KBM-7 (cell line): ENCODE measurements at regions not wholly inside any gene's neighbourhood (a gene's known extent, or its start where the extent isn't known, plus 50 kb on each side); places are given as distances from the start of the nearest gene placed in this dataset.
"Not testable (repeated sequence)": the region's sequence is repeated elsewhere in the genome, so short reads cannot be mapped to it uniquely, and the experiment has no call there.

Source experiments
- DNase-seq: peaks from one replicate; pipeline ENCODE4 v3.0.0-alpha.2; 2015
- in situ Hi-C: fragments of 300-500 bp; cut with MboI; formaldehyde crosslinking; loops from 2 replicates; pipeline ENCODE4 v1.14.3; 2020; ENCODE audit warnings: low sequenced_read_pairs, low pct_unique_long_range_greater_than_20kb, mixed read lengths

DNA sequence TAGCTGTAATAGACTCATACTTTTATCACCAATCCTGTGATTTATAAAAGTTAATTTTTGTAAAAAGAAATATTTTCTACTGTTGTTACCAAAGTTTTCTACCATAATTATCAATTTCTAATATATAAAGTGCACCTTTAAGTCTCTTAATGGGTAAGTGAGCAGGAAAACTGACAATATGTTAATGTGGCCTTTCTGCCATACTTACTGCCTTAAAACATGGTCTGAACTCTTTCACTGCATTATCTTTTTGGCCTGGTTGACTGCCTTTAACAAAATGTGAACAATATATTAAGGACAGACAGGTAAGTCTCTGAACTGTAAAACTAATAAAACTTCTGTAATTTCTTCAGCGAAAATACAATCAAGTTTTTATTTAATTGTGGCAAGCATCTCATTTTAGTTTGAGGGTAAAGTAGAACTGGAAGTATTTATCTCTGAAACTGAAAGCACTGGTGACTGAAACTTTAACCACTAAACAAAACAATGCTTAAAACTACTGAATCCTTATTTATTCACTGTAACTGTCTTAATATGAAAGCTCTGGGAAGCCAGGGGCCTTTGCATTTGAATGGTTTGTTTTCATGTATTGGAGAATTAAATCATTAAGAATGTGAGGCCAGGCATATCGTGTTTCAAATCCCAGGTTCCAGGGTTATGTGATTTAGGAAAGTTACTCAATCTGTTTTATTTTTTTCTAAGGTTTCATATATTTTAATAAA, 948.8 kb upstream of the POT1 start:
- in situ Hi-C loops = no loop called here
- DNase-seq = no peak

DNA sequence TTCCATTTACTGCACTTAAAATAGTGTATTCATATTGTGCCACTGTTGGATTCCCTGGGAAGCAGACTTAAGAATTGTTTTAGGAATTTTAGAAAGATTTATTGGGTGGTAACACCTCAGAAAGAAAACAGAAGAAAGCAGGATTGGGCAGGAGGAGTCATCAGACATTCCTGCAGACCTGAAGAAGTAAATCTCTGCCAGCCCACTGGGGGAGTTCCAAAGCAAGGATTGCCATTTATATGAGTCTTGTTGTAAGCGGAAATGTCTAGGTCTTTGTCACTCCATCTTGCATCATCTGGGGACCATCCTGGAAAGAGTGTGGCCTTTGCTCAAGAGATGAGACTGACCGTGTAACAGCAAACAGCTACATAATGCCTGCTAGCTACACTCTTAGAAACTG, 947.6 kb upstream of the POT1 start:
- DNase-seq = no peak
- in situ Hi-C loops = no loop called here

DNA sequence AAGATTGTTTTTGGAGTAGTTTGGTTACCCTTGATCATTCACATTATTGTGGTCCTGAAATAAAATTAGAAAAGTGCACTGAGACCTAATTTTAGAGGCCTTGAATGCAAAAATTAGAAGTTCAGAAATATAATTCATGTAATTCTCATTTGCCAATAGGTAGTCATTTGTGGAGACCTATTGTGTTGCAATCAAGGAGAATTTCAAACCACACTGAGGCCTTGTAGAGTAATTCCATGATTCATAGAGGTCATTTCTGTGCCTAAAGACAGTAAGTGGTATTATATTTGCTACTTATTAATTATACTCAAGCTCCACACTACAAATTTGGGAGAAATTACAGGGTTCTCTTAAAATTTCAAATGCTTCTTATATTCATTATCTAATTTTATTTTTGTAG, 946.8 kb upstream of the POT1 start:
- in situ Hi-C loops = no loop called here
- DNase-seq = no peak

GRCh38 chr7:125871431-125871830, 941.8 kb upstream of the POT1 start:
- DNase-seq = no peak
- in situ Hi-C loops = no loop called here

- DNase-seq = no peak
Measured at GRCh38 chr7:125857606-125858005, 928.0 kb upstream of the POT1 start.

DNA sequence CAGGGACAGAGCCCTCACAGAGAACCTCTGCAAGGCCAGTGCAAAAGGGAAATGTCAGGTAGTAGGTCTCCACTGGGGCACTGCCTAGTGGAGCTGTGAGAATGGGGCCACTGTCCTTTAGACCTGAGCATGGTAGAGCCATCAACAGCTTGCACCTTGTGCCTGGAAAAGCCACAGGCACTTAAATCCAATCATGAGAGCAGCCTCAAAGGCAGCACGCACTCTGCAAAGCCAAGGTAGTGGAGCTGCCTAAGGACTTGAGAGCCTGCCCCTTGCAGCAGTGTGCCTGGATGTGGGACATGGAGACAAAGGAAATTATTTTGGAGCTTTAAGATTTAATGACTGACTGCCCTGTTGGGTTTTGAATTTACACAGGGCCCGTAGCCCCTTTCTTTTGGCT, 918.5 kb upstream of the POT1 start:
- DNase-seq = no peak
- in situ Hi-C loops = no loop called here

More at GRCh38 chr7:125857606-125858005, 928.0 kb upstream of the POT1 start:
- in situ Hi-C loops = no loop called here

DNA sequence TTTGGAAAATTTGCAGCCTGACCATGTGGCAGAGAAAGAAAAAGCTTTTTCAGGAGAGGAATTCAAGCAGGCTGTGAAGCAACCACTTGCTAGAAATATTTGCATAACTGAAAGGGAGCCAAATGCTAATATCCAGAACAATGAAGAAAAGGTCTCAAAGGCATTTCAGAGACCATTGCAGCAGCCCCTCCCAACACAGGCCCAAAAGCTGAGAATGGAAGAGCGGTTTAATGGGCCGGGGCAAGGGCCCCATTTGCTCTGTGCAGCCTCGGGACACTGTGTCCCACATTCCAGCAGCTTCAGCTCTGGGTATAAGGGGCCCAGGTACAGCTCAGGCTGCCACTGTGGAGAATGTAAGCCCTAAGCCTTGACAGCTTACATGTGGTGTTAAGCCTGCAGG, 918.1 kb upstream of the POT1 start:
- no peak for DNase-seq
- in situ Hi-C loops = no loop called here

DNA sequence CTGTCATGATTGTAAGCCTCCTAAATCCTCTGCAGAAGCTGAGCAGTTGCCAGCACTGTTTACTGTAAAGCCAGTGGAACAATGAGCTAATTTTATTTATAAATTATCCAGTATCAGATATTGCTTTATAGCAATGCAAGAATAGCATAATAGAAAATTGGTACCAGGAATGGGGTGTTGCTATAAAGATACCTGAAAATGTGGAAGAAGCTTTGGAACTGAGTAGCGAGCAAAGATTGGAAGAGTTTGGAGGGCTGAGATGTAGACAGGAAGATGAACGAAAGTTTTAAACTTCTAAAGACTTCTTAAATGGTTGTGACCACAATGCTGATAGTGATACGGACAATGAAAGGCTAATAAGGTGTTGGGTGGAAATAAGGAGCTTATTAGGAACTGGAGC, 917.4 kb upstream of the POT1 start:
- DNase-seq = no peak
- in situ Hi-C loops = no loop called here

DNA sequence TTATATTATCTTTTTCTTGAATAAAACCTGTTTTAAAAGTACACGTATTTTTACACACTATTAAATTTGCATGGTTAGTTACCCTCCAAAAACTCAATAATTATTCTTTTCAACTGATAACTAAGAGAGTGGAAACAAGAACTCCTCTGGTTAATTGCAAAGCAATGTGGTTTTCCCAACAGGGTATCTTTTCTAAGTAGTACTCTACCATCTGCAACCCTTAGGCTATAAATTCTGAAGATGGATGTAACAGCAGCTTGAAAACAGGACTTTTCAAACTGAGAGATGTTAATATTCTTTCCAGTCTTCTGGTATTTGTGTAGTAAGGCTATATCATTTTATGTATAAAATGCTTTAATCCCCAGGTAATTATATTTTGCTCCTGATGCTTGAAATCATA, 916.1 kb upstream of the POT1 start:
- in situ Hi-C loops = no loop called here
- no peak for DNase-seq

DNA sequence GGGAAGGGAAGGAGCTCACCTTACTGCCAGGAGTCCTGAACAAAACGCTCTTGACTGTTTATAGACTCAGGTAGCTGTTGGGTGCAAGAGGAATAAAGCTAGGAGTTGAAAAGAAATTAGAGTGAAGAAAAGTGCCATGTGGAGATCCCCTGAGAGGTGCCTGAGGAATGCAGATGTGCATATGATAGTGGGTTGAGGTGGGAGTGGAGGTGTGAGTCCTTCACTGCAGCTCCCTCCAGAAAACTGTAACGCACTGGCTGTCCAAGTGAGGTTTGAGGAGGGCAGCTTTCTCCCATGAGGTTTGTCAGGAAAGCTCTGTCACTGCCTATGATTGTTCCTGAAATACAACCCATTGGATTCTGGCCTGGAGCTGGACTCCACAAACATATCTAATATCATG, 904.8 kb upstream of the POT1 start:
- DNase-seq = no peak
- in situ Hi-C loops = no loop called here

DNA sequence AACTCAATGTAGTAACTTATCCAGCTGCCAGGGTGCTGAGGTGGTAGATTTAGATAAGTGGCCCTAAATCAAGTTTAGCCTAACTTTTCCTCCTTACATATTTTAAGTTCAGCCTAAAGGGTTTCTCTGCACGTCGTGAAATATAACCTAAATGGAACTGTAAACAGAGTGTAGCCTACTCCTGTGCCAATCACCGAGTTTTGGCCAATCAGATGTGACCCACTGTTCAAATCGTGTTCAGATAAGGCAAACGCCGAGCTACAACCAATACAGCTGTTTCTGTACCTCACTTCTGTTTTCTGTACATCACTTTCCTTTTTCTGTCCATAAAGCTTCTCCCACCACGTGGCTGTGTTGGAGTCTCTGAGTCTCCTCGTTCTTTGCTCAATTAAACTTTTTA, 904.2 kb upstream of the POT1 start:
- DNase-seq = no peak
- in situ Hi-C loops = no loop called here

DNA sequence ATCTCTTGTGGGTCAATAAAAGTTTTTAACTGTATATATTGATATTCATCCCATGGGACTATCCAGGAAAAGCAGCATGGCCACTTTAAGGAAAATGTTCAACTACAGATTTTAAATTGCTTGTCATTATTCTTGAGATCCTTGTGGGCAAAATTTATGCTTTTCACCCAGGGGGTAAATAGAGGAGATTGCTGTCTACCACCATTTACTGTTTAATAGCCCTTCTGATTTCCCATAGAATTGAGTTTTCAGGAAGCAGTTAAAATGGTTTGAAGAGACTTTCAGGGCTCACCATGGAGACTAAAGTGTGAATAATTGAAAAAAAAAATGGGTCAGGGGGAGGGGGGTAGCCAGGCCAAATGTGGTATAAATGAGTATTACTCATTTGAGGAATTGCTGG, 901.1 kb upstream of the POT1 start:
- in situ Hi-C loops = no loop called here

DNA sequence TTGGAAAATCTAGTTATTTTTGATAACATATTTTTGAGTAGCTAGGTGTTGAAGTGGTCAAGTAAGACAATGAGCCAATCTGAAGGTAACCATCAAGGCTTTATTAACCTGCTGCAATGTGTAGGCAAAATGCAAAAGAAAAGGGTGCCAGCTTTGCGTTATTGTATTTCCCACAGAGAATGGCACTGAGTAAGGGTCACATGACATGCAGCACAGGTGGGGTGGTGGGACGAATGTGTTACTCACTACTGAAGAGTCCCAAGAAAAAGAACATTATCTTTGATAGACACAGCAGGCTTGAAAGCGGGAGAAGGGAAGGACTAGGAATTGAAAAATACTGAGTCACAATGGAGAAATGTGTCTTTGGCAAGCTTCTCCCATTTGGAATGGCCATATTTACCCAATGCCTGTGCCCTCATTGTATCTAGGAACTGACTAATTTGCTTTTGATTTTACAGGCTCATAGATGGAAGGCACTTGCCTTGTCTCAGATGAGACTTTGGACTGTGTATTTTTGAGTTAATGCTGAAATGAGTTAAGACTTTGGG, 898.6 kb upstream of the POT1 start:
- DNase-seq = no peak
- in situ Hi-C loops = no loop called here

More for the DNA sequence above, 901.1 kb upstream of the POT1 start:
- DNase-seq = no peak

- in situ Hi-C loops = no loop called here
- no peak for DNase-seq
Measured at GRCh38 chr7:125823538-125823937, 893.9 kb upstream of the POT1 start.

DNA sequence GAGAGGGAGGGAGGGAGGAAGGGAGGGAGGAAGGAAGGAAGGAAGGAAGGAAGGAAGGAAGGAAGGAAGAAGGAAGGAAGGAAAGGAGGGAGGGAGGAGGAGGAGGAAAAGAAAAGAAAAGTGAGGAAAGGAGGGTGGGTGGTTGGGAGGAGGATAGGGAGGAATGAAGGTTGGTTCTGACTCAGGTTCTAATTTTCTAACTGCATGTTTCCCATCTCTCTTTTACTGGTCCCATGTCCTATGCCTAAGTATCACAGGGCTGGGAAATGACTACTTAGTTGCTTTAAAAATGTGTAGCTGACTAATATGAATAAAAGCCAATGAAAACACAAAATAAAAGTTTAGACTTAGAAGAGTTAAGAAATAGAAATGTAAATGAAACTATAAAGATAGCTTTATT, 890.9 kb upstream of the POT1 start:
- DNase-seq = no peak
- in situ Hi-C loops = no loop called here

GRCh38 chr7:125814100-125814499, 884.5 kb upstream of the POT1 start:
- in situ Hi-C loops = no loop called here
- no peak for DNase-seq

- DNase-seq, in situ Hi-C loops: not testable (repeated sequence)
Measured at GRCh38 chr7:125806491-125806890, 876.9 kb upstream of the POT1 start.

GRCh38 chr7:125804273-125804672, 874.6 kb upstream of the POT1 start:
- in situ Hi-C loops = no loop called here
- DNase-seq = no peak

DNA sequence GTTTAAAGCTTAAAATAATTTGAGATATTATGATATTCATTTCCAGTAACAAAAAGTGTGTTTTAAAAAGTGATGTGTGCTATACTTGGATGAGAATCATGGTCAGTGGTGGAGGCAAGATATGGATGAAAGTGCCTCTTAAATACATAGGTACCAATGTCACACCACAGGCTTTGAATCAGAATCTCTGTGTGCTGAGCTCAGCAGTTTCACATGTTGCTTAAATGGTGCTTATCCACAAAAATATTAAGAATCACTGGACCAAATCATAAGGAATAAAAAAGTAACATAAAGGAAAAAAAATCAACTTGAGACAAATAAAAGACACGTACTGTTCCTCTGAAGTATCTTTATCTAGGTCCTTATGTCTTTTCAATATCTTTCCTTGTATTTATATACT, 850.5 kb upstream of the POT1 start:
- in situ Hi-C loops = no loop called here

DNA sequence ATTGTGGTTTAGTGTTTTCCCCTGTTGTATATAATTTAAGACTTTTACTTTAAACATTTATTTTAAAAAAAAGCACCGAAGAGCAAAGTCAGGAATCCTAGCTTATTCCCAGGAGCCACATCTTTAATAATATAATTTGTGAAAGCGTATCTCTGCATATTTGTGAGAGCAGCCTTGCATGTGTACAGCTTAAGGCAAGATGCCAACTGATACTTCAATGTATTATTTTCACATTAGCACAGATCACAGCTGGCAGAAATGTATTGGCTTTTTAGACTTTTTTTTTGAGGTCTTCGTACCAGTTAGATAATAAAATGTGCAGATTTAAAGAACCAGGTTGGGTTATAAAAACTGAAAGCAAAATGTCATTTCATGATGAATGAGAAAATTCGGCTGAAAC, 845.7 kb upstream of the POT1 start:
- in situ Hi-C loops = no loop called here
- DNase-seq = no peak

More for the DNA sequence above, 850.5 kb upstream of the POT1 start:
- DNase-seq = no peak

GRCh38 chr7:125773113-125773785, 843.6 kb upstream of the POT1 start:
- DNase-seq = no peak
- in situ Hi-C loops = no loop called here
